GM18907 (cell line): ENCODE measurements at regions not wholly inside any gene's neighbourhood (a gene's known extent, or its start where the extent isn't known, plus 50 kb on each side); places are given as distances from the start of the nearest gene placed in this dataset.

ENCODE experiments used
- ATAC-seq: cut with Tn5 transposase; IDR thresholded peaks from one replicate; pipeline ENCODE4 v1.9.1; 2021; ENCODE audit warnings: mild to moderate bottlenecking, moderate library complexity; ENCODE audit not compliant: unreplicated experiment

- no peak for ATAC-seq
Measured at GRCh38 chr2:7666596-7667259, 749.5 kb downstream of the RNF144A start.

DNA sequence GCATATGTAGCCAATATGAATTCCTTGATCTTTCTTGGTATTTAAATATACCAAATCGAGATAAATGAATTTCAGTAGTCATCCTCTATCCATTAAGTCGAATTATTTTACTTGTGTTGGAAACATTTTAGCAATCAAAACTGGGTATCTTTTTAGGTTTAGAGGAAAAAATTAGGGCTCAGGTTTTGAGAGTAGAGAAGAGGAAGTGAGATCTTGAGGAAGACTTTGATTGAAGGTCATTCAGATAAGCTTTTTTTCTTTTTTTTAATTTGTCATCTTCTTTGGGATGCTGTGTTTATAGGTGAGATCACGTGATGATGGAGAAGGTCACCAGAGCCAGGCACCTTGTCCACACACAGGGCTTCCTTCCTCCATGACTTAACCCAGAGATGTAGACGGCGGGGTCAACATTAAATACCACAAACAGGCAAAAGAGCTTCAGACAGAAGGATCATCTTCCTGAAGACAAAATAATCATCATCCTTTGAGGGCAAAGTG is 750.1 kb downstream of the RNF144A start:
- no peak for ATAC-seq

- no peak for ATAC-seq
Measured at GRCh38 chr2:7670905-7671641, 753.9 kb downstream of the RNF144A start.

GRCh38 chr2:7672027-7672684 is 754.9 kb downstream of the RNF144A start:
- ATAC-seq = no peak

DNA sequence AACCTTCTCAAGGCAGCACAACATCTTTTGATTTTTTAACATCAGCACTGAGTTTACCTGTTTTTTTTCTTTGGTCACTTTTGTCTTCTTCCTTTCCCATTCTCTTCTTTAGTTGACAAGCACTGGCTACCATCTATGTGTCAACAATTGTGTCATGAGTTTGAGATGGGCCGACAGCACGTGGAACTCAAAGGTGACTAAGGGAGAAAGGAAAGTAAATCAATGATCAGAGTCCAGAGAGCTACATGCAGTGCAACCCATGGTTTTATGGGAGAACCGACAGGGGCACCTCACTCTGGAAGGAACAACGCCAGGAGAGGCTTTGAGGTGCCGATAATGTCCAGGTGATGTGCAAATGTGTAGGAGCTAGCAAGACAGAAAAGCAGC is 755.5 kb downstream of the RNF144A start:
- no peak for ATAC-seq

DNA sequence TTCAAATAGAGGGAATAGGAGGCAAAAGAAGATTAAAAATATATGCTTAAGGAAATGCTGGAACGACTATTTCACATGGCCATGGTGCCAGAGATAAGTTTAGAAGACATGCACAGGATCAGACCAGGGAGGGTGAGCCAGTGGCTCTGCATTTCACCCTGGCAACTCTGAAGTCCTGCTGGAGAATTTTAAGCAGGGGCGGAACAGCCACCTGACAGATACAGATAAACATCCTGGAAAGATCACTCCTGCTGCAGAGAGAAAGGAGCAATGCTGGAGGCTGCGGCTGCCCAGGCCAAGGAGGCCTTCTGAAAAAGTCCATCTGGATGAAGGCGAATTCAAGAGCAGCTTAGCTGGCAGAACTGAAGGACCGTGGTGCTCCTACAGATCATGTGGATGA is 755.9 kb downstream of the RNF144A start:
- no peak for ATAC-seq

- no peak for ATAC-seq
Measured at GRCh38 chr2:7673853-7674252, 756.6 kb downstream of the RNF144A start.

- no peak for ATAC-seq
Measured at GRCh38 chr2:7674606-7675005, 757.4 kb downstream of the RNF144A start.

DNA sequence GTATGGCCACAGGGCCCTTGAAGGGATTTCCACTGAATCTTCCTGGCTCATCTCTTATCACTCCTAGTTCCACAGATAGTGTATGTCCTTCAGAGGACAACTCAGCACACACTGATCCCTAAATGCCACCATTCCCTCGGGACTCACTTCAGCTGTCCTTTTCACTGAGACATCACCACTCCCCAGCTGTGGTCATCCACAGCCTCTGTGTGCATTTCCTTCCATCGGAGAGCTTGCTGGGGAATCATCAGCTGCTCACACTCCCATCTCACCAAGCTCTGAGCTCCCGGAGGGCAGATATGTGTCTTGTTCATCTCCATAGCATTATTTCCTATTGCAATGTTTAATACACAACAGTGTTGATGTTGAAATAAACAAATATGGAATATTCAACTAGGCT is 759.5 kb downstream of the RNF144A start:
- no peak for ATAC-seq

- no peak for ATAC-seq
Measured at GRCh38 chr2:7681881-7682461, 764.8 kb downstream of the RNF144A start.

- no peak for ATAC-seq
Measured at GRCh38 chr2:7683196-7683595, 766.0 kb downstream of the RNF144A start.

- ATAC-seq = no peak
Measured at GRCh38 chr2:7683708-7684107, 766.5 kb downstream of the RNF144A start.

GRCh38 chr2:7685342-7686015 is 768.3 kb downstream of the RNF144A start:
- ATAC-seq = no peak

DNA sequence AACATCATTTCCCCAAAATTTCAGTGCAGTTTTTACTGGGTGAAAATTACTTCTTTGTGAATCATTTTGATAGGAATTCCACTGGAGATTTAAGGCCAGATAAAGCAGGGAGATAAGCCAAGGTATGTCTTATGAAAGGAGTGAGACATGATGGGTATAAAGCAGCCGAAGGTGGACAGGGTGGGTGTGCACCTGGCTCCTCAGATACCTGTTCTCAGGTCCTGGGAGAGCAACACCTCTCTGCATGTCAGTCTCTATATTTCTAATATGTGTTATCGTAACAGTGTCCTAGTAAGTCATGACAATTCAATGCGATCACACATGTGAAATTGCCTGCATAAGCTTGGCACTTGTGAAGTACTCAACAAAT is 768.8 kb downstream of the RNF144A start:
- ATAC-seq = no peak

DNA sequence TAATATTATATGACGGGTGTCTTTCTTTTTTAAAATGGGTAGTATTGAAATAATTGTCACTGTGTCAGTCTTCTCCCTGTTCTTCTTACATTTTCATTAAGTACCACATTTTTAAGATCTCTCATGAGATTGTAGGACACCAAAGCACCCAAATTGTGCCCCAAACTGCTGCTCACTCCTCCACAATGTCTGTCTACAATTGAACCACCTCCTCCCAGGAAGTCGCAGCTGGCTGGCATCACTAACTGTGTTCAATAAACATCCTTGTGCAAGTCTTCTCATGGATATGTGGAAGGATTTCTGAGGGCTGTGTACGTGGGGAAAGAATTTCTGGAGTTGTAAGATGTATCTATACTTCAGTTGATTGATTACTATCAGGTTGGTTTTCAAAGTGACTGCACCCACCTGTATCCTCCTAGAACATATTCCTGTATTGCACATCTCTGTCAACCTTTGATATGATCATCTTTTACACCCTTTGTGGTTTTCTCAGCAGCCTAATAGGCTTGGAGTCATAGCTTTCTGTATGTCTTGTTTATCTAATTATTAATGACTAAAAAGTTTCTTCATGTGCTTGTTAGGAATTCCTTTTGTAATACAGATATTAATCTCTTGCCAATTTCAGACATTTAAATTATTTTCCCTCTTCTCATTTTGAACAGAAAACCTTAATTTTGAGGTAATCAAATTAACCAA is 774.9 kb downstream of the RNF144A start:
- no peak for ATAC-seq

GRCh38 chr2:7692657-7693161 is 775.5 kb downstream of the RNF144A start:
- ATAC-seq = no peak

DNA sequence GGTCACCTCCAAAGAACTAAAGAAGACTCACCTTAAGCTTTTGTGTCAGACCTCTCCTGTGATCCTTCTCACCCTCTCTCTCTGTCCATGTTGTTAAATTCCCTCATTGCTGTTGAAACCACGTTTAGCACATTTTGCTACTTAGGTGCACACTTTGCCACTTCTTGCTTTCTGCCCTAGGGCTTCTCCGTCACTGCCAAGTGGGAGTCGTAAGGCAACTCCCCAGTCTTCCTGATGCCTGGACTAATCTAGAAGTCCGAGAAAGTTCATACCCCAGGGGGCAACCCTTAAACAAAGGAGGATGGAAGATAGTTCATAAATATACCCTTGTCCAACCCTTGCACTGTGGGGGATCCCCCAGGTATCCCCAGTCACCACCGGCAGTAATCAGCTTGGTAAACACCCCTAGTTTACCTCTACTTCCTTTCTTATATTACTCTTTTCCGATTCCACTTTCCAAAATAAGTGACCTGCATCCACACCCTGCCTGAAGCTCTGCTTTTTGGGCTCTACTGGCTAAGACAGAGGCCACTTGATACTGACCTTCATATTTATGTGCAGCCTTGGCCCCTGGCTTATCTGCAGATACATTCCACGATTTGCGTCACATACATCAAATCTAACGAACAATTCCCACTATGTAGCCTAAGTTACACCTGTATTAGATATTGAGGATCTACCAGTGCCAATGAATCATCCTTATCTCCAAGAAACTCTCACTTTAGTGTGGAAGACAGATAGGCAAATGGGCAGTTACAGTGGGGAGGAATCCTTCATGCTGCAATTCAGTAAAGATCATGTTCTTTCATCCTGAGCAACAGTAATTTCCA is 776.2 kb downstream of the RNF144A start:
- no peak for ATAC-seq

DNA sequence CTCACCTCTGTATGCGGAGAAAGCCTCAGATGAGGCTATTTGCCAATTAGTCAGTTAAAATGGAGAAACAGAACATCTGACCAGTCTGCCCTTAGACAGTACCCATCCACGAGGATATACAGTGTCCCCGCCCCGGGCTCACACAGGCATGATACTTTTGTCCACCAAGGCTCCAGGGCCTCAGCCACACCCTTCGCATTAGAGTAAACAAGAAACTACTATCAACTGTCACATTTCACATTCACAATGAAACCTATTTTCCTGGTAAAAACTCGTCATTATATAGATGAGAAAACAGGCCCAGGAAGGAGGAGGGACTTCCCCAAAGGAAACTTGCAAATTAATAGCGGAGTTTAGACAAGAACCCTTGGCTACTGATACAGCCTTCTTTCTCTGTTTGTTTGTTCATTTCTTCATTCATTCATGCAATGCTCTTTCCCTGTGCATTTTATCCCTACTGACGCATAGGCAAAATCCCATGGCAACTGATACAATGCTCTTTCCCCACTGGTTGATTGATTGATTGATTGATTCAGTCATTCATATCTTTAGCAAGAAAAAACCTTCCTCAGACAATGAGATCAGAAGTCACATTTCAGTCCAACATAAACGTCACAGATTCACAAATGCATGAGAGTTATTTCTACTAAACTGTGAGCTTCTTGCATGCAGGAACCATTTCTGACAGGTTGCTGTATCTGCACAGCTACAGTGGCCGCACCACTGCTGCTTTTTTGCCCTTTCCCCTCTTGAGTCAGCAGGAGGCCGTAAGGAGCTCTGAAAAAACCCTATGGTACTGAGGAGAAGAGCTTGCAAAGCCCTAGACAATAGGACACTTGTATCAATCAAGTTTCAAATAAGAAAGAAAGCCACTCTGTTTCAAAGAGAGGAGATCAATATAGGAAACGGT is 777.1 kb downstream of the RNF144A start:
- ATAC-seq = no peak
